Stimulated activated CD8-positive, alpha-beta memory T cell treated with anti-CD3 and anti-CD28 coated beads, Interleukin-15, amount 100 ng/mL, for 4 hours (primary cell): ENCODE measurements at regions not wholly inside any gene's neighbourhood (a gene's known extent, or its start where the extent isn't known, plus 50 kb on each side); places are given as distances from the start of the nearest gene placed in this dataset.
"Not testable (repeated sequence)": the region's sequence is repeated elsewhere in the genome, so short reads cannot be mapped to it uniquely, and the experiment has no call there.

Experiments used
- DNase-seq, 2 donors: peaks; one replicate each; pipeline ENCODE4 v3.0.0-alpha.2; 2020; ENCODE audit warnings: low read depth in 2 of 2

DNA sequence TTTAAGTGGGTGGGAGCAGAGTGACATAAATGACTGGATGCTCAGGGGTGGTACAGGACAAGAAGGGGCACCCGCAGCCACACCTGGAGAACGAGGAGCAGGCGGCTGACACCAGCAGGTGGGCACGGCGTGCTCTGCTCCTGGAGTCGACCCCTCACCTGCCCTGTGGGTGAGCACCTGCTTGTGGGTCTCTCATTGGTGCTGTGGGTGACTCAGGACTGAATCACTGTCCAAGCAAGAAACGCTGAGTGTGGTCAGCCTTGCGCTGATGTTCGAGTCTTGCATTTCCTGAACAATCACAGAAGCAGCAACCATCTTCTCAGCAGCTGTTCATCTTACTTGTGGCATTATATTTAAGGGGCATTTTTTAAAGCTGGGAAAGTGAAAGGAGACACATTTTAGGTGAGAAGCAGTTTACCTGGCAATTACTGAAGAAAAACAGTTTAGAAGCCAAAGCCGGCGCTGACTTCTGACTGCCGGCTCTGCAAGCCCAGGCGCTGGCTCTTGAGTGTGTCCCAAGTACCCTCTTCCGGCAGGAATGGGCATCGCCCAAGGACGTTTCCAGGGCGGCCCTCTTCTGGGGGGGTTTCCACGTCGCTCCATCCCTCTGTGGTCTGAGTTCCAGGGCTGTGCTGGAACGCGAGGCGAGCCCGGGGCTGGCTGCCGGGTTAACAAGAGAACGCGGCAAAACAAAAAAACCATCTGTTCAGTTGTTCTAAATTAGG, 145.2 kb upstream of the PFKP start:
- DNase-seq = no peak

DNA sequence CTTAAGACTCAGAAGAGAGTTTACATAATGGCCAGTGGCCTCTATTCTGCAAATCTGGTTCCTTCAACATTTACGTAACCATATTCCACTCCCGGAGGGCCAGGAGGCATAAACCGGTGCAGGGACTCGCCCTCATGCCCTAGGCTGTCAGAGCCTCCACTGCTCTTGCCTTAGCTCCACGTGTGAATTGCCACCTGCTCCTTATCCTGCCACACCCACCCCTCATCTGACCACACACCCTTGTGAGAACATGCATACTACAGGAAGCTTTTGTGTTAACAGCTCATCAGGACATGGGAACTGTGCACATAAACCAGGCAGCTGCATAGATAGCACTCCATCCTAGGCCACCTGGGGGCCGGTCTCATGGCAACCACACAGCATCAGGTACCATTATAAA, 146.7 kb upstream of the PFKP start:
- no peak for DNase-seq

DNA sequence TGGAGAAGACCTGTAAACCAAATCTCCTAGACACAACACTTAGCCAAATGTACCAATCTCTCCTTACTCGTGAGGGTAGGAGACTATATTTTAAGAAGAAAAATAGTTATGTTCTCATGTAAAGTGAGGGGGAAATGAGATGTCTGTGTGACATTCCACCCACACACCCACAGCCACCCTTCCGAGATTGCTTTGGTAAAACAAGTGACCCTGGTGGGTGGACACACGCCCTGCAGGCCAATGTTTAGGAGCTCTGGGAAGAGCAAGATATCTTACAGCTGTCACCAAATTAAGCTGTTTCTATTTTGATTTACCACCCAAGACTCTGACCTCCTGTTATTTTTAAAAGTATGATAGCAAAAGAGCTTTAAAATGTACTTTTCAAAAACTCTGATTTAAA, 147.2 kb upstream of the PFKP start:
- no peak for DNase-seq

DNA sequence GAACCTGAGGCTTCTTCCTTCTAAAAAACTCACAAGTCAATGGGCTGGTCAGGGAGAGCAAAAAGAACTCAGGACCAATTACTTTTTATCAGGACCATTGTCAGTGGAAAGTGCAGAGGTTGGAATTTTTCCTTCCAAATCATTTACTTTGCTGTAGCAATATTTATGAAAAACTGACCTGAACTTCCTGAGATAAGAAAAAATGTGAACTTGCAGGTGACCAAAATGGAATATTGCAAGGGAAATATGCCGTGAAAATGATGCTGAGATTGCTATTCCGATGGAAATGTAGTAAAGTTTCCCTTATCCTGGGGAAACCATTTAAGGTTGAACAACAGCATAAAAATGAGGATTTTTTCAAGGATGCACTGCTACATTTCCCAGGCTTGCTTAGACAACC, 148.3 kb upstream of the PFKP start:
- DNase-seq = no peak

DNA sequence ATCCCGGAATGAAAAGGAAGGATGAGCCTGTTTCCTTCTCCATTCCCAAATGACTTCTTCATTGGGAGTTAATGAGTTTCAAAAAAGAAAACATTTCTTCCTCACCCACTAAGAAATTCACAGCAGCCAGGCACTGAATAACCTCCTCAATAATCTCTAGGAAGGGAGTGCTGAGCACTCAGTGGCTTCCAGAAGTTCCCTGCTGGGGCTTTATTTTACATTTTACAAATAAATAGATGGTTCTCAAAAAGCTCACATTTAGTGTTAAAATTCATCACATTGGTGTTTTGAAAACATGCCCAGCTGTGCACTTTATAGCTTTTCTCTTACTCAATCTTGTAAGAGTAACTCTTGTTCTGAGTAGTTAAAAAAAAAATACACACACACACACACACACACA, 148.9 kb upstream of the PFKP start:
- no peak for DNase-seq

DNA sequence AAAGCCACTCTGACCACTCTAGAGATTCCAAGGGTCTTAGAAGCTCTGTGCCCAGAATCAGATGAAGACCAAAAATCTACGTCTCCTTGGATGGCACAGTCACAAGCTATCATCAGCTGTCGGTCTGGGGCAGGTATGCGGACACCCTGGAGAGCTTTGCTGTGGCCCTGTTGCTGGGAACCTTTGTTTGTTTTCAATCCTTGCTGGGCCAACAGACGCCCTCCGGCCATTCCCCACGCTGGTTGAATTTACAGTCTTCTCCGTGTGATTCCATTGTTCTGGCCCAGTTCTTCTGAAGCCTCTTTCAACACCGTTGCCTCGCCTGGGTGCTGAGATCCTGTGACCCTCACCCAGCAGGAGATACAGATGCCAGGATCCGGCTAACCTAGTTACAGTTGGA, 149.4 kb upstream of the PFKP start:
- DNase-seq = no peak

DNA sequence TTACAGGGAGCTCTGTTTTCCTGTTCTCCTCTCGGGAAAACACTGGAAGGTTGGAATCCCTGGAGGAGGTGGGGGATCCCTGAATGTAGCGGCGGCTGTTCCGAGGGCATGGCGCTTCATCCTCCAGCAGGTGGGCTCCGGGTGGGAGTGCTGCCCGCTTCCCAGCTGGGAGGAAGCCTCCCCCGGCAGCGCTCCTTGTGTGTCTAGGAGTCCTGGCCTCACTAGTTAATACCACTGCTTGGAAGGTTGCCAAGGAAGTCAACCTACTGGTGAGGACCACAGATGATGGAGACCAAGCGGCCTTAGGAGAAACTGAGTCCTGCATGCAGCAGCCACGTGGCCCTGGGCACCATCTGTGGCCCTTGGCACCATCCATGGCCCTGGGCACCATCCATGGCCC, 151.9 kb upstream of the PFKP start:
- no peak for DNase-seq

DNA sequence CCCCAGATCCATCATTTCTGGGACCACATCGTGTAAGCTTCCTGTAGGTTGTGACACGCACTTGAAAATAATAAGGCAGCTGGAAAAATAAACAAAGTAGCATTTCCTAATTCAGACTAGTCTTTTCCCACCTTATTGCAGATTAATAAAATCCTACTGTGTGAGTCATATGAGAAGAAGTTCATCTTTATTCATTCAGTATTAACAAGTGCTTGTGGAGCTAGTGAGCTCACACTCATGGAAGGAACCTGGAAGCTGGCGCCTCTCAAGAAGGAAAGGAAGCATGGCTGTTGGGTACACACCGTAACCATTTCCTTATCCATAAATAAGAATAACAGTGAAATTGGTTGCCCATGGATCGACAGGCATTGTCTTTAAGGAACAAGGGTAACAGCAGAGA, 152.6 kb upstream of the PFKP start:
- no peak for DNase-seq

DNA sequence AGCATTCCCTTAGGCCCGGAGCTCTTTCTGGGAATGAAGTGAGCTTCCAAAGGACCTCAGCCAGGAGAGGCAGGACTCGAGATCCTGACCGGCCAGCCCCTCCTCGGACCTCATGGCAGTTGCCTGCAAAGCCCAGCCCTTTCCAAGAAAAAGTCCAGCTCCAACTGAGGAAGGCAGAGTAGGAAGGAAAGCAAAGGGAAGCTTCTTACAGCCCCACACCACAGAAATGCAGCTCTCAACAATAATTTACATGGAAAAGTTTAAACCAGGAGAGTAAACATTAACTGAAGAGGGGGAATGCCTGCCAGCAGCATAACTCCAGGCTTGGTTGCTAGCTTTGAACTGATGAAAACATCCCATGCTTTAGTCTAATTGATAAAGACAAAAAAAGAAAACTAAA, 153.9 kb upstream of the PFKP start:
- DNase-seq = no peak

DNA sequence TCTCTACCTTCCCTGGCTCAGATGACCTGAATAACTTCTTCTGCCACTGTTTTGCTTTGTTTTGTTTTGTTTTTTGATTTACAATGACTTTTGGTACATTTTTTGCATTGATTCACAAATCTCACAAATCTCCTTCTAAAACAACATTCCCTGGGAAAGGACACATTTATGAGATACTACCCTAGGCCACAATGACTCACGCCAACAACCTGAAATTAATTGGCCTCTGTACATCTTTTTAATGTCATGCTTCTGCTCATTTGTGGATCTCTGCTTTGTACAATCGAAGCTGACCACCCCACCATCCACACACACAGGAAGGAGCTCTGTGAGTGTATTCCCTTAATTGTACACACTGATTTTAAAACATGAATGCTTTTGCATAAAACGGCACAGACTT, 156.7 kb upstream of the PFKP start:
- no peak for DNase-seq

DNA sequence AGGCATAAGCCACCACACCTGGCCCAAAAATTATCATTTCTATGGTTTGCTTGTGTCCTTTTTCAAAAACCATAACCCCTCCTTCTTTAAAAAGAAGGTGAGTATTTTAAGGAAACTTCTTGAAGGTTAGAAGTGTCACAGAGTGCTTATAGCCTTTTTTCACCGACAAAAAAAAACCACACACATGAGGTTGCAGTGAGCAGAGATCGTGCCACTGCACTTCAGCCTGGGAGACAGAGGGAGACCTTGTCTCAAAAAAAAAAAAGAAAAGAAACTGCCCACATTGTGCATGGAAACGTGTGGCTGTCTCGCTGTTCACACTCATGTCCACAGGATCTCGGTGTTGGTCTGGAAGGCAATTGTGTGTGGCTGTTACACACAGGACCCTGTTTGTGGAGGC, 157.4 kb upstream of the PFKP start:
- no peak for DNase-seq

DNA sequence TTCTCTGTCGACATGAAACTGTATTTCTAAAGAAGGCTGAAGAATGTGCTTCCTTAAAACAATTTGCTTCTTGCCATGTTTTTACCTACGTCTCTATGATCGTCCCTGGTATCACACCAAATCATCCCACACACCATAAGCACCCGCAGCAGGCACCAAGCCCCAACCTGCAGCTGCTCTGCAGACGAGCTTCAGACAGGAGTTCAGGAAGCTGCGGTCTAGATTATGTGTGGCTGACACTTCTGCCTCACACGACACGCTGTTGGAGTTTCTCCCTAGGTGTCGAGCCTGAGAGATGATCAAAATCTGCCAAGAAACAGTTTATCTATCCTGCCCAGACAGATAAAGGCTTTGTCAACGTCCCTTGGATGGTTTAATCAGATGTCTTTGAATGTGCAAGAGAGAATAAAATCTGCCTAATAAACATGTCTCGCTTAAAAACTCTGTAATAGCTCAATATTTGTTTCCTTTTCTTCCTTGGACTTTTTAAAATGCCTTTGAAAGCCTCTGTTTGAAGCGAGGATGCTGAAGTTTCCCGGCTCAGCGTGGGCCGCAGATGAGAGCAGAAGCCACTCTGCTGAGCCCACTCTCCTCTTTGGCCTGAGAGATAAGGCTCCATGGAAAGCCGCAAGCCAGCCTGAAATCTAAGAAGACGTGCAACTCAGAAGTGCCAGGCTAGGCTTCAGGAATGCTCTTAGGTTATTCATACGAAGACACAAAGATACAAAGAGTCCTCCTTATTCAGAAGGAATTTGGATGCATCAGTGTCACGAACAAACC, 158.3 kb upstream of the PFKP start:
- DNase-seq = no peak

DNA sequence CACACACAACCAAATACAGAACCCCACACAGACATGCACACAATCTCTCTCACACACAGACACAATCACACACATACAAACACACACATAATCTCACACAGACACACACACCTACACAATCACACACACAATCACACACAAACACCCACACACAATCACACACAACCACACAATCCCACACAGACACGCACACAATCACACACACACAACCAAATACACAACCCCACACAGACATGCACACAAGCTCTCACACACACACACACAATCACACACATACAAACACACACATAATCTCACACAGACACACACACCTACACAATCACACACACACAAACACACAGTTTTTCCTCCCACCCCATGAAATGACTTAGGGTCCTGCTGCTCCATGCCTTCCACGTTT, 160.4 kb upstream of the PFKP start:
- no peak for DNase-seq

DNA sequence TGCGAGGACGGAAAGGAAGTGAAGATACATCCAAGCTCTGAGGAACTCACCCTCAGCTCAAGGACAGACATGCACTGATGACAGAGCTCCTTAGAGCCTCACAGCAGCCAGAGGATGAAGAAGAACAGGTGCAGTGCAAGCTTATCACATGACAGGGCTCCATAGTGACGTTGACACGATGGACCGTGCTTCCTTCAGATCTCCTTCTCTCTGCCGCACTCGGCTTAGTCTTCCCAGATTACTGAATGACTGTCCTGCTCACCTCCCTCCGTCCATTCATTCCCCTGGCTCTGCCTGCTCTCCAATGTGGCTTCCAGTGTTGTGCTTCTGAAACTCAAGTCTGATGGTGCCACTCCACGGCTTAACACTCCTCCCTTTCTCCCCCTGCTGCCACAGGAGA, 161.5 kb upstream of the PFKP start:
- no peak for DNase-seq

DNA sequence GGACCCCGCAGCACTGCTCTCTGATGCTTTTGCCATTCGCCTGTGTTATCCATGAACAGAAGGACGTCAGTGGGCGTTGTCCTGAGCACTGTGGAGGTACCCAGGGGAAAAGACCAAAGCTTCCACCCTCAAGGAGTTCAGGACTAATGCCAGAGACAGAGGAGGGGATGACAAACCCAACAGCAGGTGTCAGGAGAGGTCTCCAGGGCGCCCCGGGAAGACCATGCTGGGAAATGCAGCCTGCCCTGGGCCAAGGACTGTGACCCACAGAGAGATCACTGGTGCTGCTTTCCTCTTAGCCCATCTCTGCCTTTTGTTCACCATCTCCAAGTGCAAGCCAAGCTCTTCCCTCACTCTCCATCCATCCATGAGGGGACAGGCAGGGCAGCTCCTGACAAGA, 166.8 kb upstream of the PFKP start:
- DNase-seq = no peak

DNA sequence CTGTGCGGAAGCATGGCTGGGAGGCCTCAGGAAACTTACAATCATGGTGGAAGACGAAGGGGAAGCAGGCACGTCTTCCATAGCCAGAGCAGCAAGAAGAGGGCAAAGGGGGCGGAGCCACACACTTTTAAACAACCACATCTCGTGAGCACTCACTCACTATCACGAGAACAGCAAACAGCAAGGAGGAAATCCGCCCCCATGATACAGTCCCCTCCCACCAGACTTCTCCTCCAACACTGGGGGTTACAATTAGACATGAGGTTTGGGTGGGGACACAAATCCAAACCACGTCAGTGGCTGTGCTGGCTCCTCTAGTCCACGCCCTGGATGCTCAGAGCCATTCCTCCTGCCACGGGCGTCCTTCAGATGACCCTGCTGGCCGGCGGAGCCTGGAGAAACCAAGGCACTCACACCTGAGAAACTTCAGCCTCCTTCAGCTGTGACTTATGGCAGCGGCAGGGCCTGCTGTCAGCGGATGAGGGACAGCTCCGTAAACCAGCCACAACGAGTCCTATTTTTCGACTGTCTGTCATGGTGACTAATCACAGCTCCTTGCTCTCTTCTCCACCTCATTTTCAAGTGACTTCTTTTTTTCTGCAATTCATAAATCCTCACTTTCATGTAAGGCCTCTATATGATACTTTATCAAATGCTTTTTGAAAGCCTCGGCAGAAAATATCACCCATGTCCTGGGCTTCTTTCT, 167.9 kb upstream of the PFKP start:
- no peak for DNase-seq

DNA sequence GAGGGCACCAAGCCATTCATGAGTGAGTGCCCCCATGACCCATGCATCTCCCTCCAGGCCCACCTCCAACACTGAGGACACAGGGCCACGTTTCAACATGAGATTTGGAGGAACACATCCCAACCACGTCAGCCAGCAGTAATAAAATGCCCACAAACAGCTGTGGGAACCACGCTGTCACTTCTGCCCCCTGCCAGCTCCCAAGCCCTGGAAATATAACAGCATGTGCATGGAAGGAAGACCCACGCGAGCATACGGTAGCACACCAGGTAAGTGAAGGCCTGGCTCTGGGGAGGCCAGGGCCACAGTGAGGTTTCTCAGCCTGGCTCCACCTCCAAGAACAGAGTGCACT, 168.9 kb upstream of the PFKP start:
- no peak for DNase-seq

DNA sequence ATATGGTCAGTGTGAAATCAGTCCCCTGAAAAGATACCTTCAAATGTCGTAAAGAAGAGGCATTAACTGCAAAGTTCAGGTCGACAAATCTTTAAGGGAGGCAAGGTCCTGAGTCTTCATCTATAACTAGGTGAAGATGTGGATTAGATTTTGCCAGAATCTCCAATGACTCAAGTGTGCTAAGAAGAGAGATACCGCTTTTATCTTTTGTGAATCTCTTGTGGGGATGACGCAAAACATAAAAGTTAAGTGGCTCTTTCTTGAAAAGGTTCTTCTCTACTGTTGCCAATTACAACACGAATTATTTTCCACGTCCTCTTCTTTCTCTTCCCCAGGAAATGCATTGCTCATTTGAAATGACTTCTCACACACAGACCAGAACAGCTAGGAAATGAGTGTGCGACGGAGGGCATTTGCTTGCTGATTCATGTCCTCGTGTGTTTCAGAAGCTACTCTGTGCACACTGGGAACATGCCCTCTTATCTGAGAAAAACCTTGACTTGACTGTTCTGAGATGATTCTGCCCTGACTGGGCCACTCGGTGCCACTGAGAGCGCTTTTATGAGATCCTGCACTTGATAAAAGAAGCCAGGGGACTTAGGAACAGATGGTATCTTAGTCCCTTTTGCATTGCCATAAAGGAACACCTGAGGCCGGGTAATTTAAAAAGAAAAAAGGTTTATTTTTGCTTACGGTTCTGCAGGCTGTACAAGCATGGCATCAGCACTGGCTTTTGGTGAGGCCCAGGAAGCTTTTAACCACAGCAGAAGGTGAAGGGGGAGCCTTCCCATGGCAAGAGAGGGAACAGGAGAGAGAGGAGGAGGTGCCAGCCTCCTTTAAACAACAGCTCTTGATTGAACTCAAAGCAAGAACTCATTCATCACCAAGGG, 169.5 kb upstream of the PFKP start:
- no peak for DNase-seq

DNA sequence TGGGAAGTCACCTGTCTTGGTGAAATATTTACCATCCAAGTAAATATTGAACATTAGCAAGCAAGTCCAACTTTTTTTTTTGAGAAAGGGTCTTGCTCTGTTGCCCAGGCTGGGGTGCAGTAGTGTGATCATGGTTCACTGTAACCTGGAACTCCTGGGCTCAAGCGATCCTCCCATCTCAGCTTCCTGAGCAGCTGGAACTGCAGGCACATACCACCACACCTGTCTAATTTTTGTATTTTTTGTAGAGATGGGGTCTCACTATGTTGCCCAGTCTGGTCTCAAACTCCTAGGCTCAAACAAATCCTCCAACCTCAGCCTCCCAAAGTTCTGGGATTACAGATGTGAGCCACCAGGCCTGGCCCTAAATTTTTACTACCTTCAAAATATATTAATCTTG, 171.0 kb upstream of the PFKP start:
- DNase-seq = not testable (repeated sequence)

DNA sequence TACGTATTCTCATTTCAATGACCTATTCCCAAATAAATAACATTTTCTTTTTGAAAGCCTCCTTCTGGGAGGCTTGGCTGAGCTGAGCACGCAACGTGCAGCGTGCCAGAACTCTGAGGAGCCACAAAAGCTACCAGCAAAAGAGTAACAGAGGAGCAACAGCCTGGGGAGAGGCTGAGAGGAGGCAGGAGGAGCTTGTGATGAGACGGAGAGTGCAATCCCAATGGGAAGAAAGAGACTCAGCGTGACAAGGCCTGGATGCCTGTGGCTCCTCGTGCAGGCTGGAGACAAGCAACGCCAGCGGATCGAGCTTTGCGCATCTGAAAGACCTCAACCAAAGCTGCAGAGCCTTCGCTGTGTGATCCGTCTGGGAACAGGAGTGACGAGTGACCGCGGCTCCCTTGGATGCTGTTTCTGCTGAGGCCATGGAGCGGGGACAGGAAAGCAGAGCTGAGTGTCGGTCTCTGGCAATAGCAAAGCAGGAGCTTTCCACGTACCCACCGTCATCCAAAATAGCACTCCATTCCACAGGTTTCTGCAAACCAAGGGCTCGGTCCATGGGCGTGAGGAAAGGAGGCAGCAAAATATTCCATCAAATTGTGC, 171.7 kb upstream of the PFKP start:
- no peak for DNase-seq

DNA sequence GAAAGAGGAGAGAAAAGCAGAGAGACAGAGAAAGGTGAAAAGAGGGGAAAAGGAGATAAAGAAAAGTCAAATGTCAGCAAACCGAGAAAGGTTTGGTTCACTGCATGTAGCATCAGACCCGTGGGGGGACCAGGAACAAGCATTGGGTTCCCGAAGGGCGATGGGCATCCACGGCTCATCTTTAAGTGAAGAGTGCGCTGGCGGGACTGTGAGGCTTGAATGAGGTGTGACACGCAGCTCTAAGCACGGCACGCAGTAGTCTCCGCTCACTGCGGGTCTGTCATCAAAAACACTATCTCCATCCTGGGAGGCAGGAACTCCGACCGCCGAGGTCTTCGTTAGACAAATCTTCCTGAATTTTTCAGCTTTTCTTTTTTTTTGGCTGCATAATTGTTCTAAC, 173.4 kb upstream of the PFKP start:
- no peak for DNase-seq
